Smooth muscle cell (in vitro differentiated cells): ENCODE measurements at regions not wholly inside any gene's neighbourhood (a gene's known extent, or its start where the extent isn't known, plus 50 kb on each side); places are given as distances from the start of the nearest gene placed in this dataset.

Experiments
- DNase-seq: peaks from one replicate; lab custom pipeline; 2025; ENCODE audit not compliant: unreplicated experiment; lab: John Stamatoyannopoulos, UW
- H2AFZ ChIP-seq: fragments of 200-600 bp; sonication (generic); 2 replicates; pipeline ENCODE4 v1.6.0; 2016; ENCODE audit warnings: antibody characterized with exemption, low read depth, mild to moderate bottlenecking
- H3F3A ChIP-seq: fragments of 200-600 bp; sonication (generic); 2 replicates; pipeline ENCODE4 v1.6.0; 2017; ENCODE audit warnings: antibody characterized with exemption, low read depth
- H3K27ac ChIP-seq: fragments of 200-600 bp; sonication (generic); 2 replicates; pipeline ENCODE4 v1.5.1; 2016; ENCODE audit warnings: low read depth, mild to moderate bottlenecking
- H3K27me3 ChIP-seq: fragments of 200-600 bp; sonication (generic); 2 replicates; pipeline ENCODE4 v1.6.1; 2016; ENCODE audit warnings: low read depth, mild to moderate bottlenecking
- H3K36me3 ChIP-seq: fragments of 200-600 bp; sonication (generic); 2 replicates; pipeline ENCODE4 v1.5.1; 2016; ENCODE audit warnings: low read depth
- H3K4me1 ChIP-seq: fragments of 200-600 bp; sonication (generic); 2 replicates; pipeline ENCODE4 v1.5.1; 2016; ENCODE audit warnings: low read depth
- H3K4me2 ChIP-seq: fragments of 200-600 bp; sonication (generic); 2 replicates; pipeline ENCODE4 v1.6.0; 2016; ENCODE audit warnings: mild to moderate bottlenecking
- H3K4me3 ChIP-seq: fragments of 200-600 bp; sonication (generic); 2 replicates; pipeline ENCODE4 v1.5.1; 2016; ENCODE audit warnings: mild to moderate bottlenecking
- H3K79me2 ChIP-seq: fragments of 200-600 bp; sonication (generic); 2 replicates; pipeline ENCODE4 v1.6.0; 2016; ENCODE audit warnings: low read depth, mild to moderate bottlenecking
- H3K9ac ChIP-seq: fragments of 200-600 bp; sonication (generic); 2 replicates; pipeline ENCODE4 v1.6.0; 2016; ENCODE audit warnings: low read depth
- H3K9me3 ChIP-seq: fragments of 200-600 bp; sonication (generic); replicated peaks from 2 replicates; pipeline ENCODE4 v1.5.1; 2016; ENCODE audit warnings: low read depth
- H4K20me1 ChIP-seq: fragments of 200-600 bp; sonication (generic); 2 replicates; pipeline ENCODE4 v1.6.0; 2016; ENCODE audit warnings: low read depth
- WGBS: methylation state at CpG from one replicate; pipeline ENCODE4 v1.1.7; 2016; ENCODE audit warnings: low lambda C conversion rate; 5-methylcytosine and 5-hydroxymethylcytosine counted together
- TF ChIP-seq, protein P1 (sequence below): fragments of 200-600 bp; sonication (generic); IDR thresholded peaks from 2 replicates; pipeline ENCODE4 v1.5.1; 2017; ENCODE audit warnings: borderline replicate concordance, mild to moderate bottlenecking, antibody characterized with exemption; ENCODE audit not compliant: insufficient read depth, poor library complexity, severe bottlenecking

DNA sequence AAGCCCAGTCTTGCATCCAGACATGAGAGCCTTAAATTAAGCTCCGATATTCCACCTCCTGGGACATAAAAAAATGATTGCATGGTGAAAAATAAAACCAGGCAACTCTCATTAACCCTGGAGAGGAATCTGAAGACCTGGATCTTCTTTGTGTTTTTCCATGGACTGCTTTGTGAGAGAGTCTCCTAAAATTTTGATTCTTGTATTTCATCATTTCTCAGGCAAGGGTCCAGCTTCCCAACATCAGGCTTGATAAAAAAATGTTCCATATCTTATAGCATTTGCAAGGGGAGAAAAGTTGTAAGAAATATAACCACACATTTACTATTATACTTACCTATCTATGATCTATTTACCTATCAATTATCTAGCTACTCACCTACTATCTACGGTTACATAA lies 327.5 kb upstream of the SPHKAP start:
- no peak overlapping the region for H2AFZ ChIP-seq
- no peaks in the 10 kb centered on the region for H3F3A ChIP-seq
- H3K4me1 ChIP-seq = no peaks in the 10 kb centered on the region
- H3K9me3 ChIP-seq = no peaks in the 10 kb centered on the region
- no peak for DNase-seq
- H3K36me3 ChIP-seq = no peaks in the 10 kb centered on the region
- H3K27ac ChIP-seq = no peak overlapping the region
- H3K4me2 ChIP-seq = no peak overlapping the region
- H3K9ac ChIP-seq = no peak overlapping the region
- whole genome bisulfite sequencing = 85% methylated on average over 2 of the region's 2 CpGs
- TF ChIP-seq, protein P1, sequence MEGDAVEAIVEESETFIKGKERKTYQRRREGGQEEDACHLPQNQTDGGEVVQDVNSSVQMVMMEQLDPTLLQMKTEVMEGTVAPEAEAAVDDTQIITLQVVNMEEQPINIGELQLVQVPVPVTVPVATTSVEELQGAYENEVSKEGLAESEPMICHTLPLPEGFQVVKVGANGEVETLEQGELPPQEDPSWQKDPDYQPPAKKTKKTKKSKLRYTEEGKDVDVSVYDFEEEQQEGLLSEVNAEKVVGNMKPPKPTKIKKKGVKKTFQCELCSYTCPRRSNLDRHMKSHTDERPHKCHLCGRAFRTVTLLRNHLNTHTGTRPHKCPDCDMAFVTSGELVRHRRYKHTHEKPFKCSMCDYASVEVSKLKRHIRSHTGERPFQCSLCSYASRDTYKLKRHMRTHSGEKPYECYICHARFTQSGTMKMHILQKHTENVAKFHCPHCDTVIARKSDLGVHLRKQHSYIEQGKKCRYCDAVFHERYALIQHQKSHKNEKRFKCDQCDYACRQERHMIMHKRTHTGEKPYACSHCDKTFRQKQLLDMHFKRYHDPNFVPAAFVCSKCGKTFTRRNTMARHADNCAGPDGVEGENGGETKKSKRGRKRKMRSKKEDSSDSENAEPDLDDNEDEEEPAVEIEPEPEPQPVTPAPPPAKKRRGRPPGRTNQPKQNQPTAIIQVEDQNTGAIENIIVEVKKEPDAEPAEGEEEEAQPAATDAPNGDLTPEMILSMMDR = no peak
- H3K79me2 ChIP-seq = no peaks in the 10 kb centered on the region
- no peaks in the 10 kb centered on the region for H3K27me3 ChIP-seq
- H3K4me3 ChIP-seq = no peak overlapping the region
- H4K20me1 ChIP-seq = no peaks in the 10 kb centered on the region

DNA sequence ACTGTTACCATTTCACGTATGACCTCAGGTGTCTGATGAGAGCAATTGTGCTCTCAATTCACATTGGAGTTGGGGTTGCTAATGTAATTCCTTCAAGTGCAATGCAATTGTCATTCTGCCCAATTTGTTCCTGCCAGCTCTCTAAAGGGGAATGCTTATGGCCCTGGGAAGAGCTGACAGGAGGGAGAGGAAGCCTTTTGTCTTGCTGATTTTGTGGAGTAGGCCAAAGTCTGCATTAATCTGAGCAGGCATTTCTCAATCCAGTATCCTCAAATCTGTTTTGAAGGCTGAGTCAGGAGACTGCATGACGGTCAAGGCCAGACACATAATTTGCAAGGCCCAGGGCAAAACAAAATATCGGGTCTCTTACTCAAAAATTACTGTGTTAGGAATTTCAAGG lies 326.4 kb upstream of the SPHKAP start:
- TF ChIP-seq, protein P1 = no peak
- Histone ChIP-seq H3K27me3 (no peaks in the 10 kb centered on the region), H3K36me3 (no peaks in the 10 kb centered on the region), H3K79me2 (no peaks in the 10 kb centered on the region), H3F3A (no peaks in the 10 kb centered on the region), H3K27ac (no peak overlapping the region), H3K9me3 (no peaks in the 10 kb centered on the region), H2AFZ (no peak overlapping the region), H3K4me3 (no peak overlapping the region), H3K9ac (no peak overlapping the region), H4K20me1 (no peaks in the 10 kb centered on the region), H3K4me1 (no peaks in the 10 kb centered on the region), H3K4me2 (no peak overlapping the region)
- WGBS = 40% methylated on average over 3 of the region's 3 CpGs
- DNase-seq = no peak

DNA sequence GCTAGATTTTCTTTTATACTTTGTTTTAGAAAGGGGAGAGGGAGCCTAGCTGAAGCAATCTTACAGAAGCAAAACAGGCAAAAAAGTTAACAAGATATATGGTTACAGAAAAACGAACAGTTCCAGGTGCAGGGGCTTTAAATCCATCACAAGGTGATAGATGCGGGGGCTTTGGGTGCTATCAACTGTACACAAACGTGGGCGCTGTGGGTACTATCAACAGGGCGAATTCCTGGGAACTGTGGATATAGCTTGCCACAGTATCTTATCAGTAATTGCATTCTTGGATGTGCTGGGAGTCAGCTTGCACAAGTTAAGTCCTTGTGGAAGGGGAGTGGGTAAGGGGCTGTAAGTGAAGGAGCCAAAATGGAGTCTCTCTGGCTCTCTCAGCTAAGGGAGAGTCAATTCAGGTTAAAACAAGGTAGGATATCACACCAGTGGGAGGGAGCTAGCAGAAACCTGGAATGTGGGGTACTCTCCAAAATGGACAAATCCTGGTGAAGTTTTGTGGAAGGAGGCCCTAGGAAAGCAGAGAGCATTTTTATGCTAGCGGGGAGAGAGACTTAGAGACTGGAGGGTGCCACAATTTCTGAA lies 325.8 kb upstream of the SPHKAP start:
- TF ChIP-seq, protein P1 = no peak
- no peak overlapping the region for H3K9ac ChIP-seq
- no peak overlapping the region for H3K4me3 ChIP-seq
- no peaks in the 10 kb centered on the region for H3K36me3 ChIP-seq
- no peaks in the 10 kb centered on the region for H4K20me1 ChIP-seq
- no peaks in the 10 kb centered on the region for H3K27me3 ChIP-seq
- DNase-seq = no peak
- no peaks in the 10 kb centered on the region for H3F3A ChIP-seq
- no peak overlapping the region for H2AFZ ChIP-seq
- no peaks in the 10 kb centered on the region for H3K4me1 ChIP-seq
- H3K27ac ChIP-seq = no peak overlapping the region
- H3K4me2 ChIP-seq = no peak overlapping the region
- H3K9me3 ChIP-seq = no peaks in the 10 kb centered on the region
- H3K79me2 ChIP-seq = no peaks in the 10 kb centered on the region
- 52% methylated on average over 6 of the region's 6 CpGs for WGBS

DNA sequence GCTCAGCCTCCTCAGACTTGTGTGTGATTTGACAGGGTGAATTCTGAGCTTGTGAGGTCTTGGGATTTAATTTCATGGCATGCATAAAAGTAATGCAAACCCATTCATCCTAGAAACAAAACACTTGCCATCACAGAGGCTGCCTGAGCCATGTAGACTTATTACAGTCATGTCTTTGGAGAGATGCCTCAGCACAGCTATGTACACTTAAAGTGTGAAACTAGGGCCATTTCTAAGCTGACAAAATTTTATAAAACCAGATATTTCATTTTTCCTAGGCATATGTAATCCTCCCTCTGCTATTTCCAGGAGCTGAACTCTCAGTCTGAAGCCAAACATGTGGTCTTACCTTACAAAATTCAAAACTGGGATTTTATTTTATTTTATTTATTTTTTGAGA lies 322.2 kb upstream of the SPHKAP start:
- no peaks in the 10 kb centered on the region for H3F3A ChIP-seq
- H3K27me3 ChIP-seq = no peaks in the 10 kb centered on the region
- no peaks in the 10 kb centered on the region for H3K36me3 ChIP-seq
- no peak overlapping the region for H3K9ac ChIP-seq
- H3K79me2 ChIP-seq = no peaks in the 10 kb centered on the region
- no peak overlapping the region for H2AFZ ChIP-seq
- H4K20me1 ChIP-seq = no peaks in the 10 kb centered on the region
- no peaks in the 10 kb centered on the region for H3K4me1 ChIP-seq
- DNase-seq = no peak
- H3K27ac ChIP-seq = no peak overlapping the region
- H3K9me3 ChIP-seq = no peaks in the 10 kb centered on the region
- TF ChIP-seq, protein P1 = no peak
- H3K4me2 ChIP-seq = no peak overlapping the region
- no peak overlapping the region for H3K4me3 ChIP-seq
